ENCODE measurements at regions not wholly inside any gene's neighbourhood (a gene's known extent, or its start where the extent isn't known, plus 50 kb on each side); places are given as distances from the start of the nearest gene placed in this dataset.
"Not testable (repeated sequence)": the region's sequence is repeated elsewhere in the genome, so short reads cannot be mapped to it uniquely, and the experiment has no call there.

DNA sequence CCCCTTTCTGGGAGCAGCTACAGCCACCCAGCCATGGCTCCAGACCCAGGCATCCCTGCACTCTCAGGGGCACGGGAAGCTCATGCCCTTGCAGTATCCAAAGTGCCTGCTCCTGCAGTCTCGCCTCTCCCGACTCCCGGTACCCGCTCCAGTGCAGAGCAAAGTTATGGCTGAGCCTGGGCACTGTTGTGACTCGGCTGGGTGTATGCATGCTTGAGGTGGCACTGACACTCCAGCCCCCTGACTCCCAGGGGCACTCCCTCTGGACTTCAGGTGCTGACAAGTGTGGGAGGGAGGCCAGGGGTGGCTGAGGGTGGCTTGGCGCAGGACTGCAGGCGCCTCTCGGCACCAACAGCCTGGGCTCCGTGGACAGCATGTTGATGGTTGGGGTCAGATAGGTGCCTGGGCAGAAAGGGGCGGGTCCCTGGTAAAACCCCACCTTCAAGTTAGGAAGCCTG is 580.1 kb upstream of the ADGRL2 start:
- no peak for DNase-seq

DNA sequence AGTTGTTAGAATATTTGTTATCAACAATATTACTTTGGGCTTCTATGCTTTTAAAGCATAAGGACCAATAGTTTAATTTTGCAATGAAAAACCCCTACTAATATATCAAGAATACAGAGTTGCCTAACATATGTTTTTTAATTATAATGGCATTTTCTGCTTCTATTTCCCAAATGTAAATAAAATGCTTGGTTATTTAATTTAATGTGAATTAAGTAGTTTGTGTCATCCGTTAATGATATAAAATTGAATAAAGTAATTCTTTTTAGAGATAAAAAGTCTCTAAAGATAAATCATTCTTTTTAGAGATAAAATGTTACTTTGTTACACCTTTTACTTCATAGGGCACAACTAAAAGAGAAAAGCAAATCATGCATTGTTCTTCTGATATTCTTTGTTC is 583.7 kb upstream of the ADGRL2 start:
- DNase-seq, result no peak

DNA sequence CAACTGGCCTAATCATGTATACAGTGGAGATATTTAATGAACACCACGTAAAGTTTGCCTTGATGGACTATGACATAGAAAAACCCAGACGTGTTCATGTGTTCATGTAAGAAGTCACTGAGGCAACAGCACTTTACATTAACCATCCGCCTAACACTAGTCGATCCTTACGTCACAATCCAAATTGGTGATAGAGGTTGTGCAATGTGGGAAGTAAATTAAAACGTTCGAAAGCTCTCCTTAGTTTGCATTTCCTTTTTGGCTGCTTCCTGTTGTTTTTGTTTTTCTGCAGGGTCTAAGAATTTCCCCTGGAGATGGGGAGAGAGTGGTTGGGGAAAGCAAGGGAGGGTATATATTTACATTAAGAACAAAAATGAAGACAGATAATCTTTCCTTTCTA is 587.5 kb upstream of the ADGRL2 start:
- DNase-seq, result no peak

- no peak for DNase-seq
Measured at GRCh38 chr1:81209461-81209860, 591.3 kb upstream of the ADGRL2 start.

DNA sequence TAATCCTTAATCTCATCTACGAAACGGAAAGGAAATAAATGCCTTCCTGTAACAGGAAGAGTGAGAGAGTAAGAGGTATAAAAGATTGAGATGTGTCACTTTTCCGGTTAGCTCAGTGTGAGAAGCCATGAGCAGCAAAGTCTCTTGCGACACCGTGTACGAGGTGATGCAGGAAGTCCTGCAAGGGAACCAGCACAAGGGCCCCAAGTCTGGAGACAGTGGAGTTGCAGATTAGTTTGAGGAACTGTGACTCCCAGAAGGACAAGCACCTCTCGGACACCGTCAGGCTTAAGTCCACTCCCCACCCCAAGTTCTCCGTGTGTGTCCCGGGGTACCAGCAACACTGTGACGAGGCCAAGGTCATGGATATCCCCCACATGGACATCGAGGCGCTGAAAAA is 592.3 kb upstream of the ADGRL2 start:
- no peak for DNase-seq

- peak; percentile 13 to 18 for DNase-seq
Measured at GRCh38 chr1:81205956-81206355, 594.8 kb upstream of the ADGRL2 start.

- no peak for DNase-seq
Measured at GRCh38 chr1:81201779-81202178, 599.0 kb upstream of the ADGRL2 start.

- no peak for DNase-seq
Measured at GRCh38 chr1:81197591-81197990, 603.1 kb upstream of the ADGRL2 start.

DNA sequence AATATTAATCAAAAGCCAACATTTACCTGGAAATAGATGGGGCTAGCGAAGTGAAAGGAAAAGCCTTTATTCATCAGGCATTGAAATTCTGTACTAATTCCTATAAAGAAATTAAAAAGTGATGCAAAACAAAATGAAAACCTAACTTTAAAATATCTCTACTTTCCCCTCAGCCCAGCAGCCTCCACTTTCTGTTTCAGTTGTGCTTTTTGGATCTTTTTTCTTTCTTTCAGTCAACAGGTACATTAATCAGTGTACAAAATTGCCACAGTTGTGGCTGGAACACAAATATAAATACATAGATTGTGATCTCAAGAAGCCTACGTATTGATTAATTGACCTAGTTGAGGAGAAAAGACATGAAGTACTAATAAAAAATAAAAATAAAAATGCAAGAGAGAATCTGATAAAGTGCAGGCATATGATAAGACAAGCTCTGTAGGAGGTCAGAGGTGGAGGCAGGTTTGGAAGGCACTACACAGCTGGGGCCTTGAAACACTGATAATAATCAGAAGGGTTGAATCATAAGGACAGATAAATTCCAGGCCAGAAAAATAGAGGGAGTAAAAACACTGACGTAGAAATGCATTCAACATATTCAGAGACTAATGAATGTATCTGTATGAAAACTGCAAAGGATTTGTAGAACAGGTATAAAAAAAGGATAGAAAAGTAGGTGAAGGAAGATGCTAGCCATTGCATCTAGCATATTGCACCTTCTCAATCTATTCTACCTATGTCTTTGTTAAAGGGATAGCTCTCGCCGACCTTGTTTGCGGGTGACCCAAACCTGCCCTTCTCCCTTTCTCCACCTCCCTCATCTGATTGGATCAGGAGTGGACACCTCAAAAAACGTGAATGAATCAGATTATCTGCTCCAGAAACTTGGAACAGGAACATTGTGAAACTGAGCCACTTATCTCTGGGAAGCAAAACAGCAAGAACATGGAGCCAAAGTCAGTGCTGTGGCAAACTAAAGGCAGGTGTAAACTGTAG is 607.8 kb upstream of the ADGRL2 start:
- DNase-seq, result no peak

DNA sequence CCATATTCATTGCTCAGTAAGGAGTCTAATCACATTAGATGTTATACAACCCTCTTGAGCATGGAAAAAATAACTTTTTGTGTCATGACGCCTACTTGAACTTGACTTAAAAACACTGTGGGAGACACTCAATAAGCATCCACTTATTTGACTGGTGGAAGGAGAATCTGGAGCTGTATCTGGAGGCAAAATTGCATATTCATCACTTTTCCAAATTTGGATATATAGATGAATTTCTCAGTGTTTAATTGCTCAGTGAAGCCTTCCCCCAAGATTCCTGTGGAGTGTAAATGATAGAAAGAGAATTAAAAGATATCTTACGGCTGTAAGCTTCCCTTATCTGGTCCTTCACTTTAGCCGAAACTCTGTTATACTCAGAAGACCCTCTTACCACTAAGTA is 610.7 kb upstream of the ADGRL2 start:
- DNase-seq, result no peak

DNA sequence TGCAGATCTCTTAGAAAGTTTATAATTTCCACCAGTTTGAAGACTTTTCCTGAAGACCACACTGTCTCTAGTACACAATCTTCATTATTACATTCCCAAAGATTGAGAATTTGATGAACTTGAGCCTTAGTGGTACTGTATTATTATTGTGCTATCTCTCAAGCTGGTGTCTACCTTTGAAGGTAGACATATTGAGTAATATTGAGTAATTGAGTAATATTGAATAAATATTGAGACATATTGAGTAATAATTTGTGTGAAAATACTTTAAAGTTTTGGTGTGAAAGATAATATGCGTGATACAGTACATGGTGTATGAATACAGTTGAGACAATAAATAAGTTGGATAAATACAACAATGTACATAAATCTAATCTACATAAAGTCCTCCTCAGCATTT is 613.1 kb upstream of the ADGRL2 start:
- DNase-seq, result no peak

DNA sequence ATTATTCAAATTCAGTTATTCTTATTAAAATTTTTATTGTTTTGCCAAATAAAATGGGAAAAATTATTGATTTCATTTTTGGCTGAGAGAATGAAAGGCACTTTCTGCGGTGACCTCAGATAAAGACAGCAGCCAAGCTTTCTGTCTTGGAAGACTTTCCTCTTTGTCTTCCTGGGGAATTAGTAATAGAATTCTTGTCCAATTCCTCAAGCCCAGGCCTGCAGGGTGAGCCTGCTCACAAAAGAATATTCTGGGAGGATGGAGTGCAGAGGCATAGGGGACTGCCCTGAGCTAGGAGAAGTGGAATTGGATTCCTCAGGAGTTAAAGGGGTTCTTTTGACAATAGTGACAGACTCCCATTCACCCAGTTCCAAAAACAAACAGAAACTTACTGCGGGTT is 614.5 kb upstream of the ADGRL2 start:
- no peak for DNase-seq

DNA sequence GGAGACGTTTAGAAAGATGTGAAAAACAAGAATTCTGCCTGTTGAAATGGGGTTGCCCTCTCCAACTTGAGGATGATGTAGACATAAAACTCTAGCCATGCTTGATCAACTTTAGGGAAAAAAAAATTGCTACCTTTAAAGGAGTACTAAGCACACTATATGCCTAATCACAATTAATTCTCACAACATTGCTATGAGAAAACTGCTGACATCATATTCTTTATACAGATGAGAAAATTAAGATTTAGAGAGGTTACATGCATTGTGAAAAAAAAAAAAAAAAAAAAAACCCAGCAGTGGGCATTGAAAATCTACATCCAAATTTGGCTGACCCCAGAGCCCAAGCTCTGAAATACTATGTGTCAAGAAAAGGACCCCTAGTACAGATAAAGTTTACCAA is 617.2 kb upstream of the ADGRL2 start:
- no peak for DNase-seq

DNA sequence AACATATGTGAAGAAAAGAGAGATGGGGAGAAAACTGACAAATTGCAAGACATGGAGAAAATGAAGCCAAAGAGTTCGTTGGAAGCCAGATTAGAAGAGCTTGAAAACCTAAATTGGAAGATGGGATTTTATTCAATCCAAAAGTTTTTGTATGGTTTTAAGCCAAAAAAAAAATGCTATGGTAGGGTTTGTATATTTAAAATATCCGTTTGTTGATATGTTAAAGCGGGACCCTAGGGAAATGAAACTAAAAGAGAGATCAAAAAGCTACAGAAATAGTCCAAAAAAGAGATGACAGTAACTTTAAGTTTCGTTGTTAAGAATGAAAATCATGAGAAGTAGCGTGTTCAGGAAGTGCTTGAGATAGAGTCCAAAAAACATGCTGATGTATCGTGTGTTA is 617.7 kb upstream of the ADGRL2 start:
- peak in 1 of 2 donors; percentile 6 for DNase-seq

GRCh38 chr1:81179242-81179641 is 621.5 kb upstream of the ADGRL2 start:
- no peak for DNase-seq

DNA sequence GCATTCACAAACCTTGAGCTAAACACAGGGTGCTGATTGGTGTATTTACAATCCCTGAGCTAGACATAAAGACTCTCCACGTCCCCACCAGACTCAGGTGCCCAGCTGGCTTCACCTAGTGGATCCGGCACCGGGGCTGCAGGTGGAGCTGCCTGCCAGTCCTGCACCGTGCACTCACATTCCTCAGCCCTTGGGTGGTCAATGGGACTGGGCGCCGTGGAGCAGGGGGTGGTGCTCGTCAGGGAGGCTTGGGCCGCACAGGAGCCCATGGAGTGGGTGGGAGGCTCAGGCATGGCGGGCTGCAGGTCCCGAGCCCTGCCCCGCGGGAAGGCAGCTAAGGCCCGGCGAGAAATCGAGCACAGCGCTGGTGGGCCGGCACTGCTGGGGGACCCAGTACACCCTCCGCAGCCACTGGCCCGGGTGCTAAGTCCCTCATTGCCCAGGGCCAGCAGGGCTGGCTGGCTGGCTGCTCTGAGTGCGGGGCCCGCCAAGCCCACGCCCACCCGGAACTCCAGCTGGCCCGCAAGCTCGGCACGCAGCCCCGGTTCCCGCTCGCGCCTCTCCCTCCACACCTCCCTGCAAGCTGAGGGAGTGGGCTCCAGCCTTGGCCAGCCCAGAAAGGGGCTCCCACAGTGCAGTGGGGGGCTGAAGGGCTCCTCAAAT is 622.2 kb upstream of the ADGRL2 start:
- not testable (repeated sequence) for DNase-seq

DNA sequence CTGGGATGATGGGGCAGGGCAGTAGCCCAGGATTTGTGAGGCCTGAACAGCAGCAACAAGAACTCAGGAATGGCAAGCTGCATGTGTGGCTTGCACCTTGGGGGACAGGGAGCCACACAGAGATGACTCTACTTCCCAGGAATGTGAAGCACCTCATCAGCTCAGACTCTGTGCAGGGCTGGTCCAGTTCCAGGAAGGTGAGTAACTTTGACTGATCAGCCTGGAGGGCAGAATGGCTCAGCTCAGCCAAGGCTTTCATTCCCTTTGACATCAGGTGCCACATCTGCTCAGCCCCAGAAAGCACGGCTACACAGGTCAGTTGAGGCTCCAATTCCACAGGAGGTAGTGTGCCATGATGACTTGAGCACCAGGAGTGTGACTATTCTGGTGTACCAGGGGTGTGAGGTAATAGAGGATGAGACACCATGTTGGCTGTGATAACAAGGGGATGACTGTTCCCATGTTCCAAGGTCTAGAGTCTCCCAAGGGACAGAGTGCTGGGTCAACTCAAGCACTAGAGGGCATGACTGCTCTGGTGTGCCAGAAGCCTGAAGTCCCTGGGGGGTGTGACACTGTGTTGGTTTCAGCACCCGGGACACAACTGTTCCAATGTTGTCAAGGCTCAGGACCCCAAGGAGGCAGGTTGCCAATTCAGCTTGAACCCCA is 625.8 kb upstream of the ADGRL2 start:
- no peak for DNase-seq

DNA sequence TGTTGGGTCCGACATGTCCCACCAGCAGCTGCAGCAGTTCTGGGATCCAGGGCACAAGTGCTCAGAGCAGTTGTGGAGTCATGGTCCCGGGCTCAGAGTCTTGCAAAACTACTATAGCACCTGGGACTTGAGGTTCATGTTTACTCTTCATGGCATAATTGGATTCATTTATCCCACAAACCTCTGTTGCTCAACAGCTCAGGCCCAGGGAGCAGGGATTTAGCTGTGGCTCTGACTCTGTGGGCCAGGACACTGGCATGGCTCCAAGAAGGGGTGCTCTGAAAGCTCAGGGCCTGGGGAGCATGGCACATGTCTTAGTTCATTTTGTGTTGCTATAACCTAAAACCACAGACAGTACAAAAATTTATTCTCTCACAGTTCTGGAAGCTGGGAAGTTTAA is 626.7 kb upstream of the ADGRL2 start:
- no peak for DNase-seq

- DNase-seq, result no peak
Measured at GRCh38 chr1:81172483-81172882, 628.3 kb upstream of the ADGRL2 start.

- no peak for DNase-seq
Measured at GRCh38 chr1:81170721-81171120, 630.0 kb upstream of the ADGRL2 start.

GRCh38 chr1:81165963-81166362 is 634.8 kb upstream of the ADGRL2 start:
- no peak for DNase-seq

DNA sequence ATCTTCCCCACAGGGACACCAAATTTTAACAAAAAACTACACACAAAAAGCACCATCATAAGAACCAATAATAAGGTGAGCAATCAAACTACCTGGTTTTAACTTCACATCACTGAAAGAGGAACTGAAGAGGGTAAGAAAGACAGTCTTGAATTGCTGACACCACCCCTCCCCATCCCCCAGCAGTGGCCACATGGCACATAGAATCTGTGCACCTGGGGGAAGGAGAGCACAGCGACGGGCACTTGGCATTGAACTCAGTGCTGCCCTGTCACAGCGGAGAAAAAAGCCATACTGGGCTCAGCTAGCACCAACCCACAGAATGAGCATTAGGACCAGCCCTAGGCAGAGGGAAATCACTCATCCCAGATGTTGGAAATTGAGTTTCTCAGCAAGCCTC is 640.0 kb upstream of the ADGRL2 start:
- no peak for DNase-seq

GRCh38 chr1:81158592-81158991 is 642.1 kb upstream of the ADGRL2 start:
- no peak for DNase-seq

Measured in right lung (tissue), 2 donors.